HUES48 (cell line): ENCODE measurements at regions not wholly inside any gene's neighbourhood (a gene's known extent, or its start where the extent isn't known, plus 50 kb on each side); places are given as distances from the start of the nearest gene placed in this dataset.
"Not testable (repeated sequence)": the region's sequence is repeated elsewhere in the genome, so short reads cannot be mapped to it uniquely, and the experiment has no call there.

ENCODE experiments used
- H3K27ac ChIP-seq: one replicate; pipeline ENCODE4 v1.7.0; 2013; ENCODE audit warnings: low read depth, low read length, inconsistent platforms
- H3K27me3 ChIP-seq: 2 replicates; pipeline ENCODE4 v1.6.1; 2013; ENCODE audit warnings: mild to moderate bottlenecking, low read length; ENCODE audit not compliant: control insufficient read depth, insufficient read depth
- H3K36me3 ChIP-seq: 2 replicates; pipeline ENCODE4 v1.6.1; 2013; ENCODE audit warnings: low read length; ENCODE audit not compliant: control insufficient read depth, insufficient read depth
- H3K4me1 ChIP-seq: 2 replicates; pipeline ENCODE4 v1.6.1; 2013; ENCODE audit warnings: mild to moderate bottlenecking, low read length; ENCODE audit not compliant: control insufficient read depth, insufficient read depth
- H3K4me3 ChIP-seq: 2 replicates; pipeline ENCODE4 v1.5.1; 2013; ENCODE audit warnings: mild to moderate bottlenecking, low read depth, low read length
- H3K9ac ChIP-seq: 2 replicates; pipeline ENCODE4 v1.6.1; 2013; ENCODE audit warnings: mild to moderate bottlenecking, low read depth, low read length, moderate library complexity
- H3K9me3 ChIP-seq: 2 replicates; pipeline ENCODE4 v1.6.1; 2013; ENCODE audit warnings: low read length; ENCODE audit not compliant: control insufficient read depth, insufficient read depth

- Histone ChIP-seq H3K4me1 (no peaks in the 10 kb centered on the region), H3K9me3 (no peaks in the 10 kb centered on the region), H3K27me3 (no peaks in the 10 kb centered on the region), H3K9ac (no peak overlapping the region), H3K4me3 (no peak overlapping the region), H3K27ac (no peak overlapping the region), H3K36me3 (no peaks in the 10 kb centered on the region)
Observed at GRCh38 chr1:187063271-187063670, 234.5 kb downstream of the PLA2G4A start.

- Histone ChIP-seq H3K4me3 (no peak overlapping the region), H3K27me3 (no peaks in the 10 kb centered on the region), H3K9ac (no peak overlapping the region), H3K4me1 (peaks cover 7% of the 10 kb centered on the region; the same call in 1 of the 2 replicates), H3K27ac (no peak overlapping the region), H3K36me3 (no peaks in the 10 kb centered on the region), H3K9me3 (no peaks in the 10 kb centered on the region)
Observed at GRCh38 chr1:187067160-187067559, 238.4 kb downstream of the PLA2G4A start.

- no peak overlapping the region for H3K4me3 ChIP-seq
- peaks cover 2% of the 10 kb centered on the region; the same call in 1 of the 2 replicates for H3K9me3 ChIP-seq
- H3K4me1 ChIP-seq, result peaks cover 7% of the 10 kb centered on the region; the same call in 1 of the 2 replicates
- H3K9ac ChIP-seq, result no peak overlapping the region
- no peaks in the 10 kb centered on the region for H3K36me3 ChIP-seq
- no peaks in the 10 kb centered on the region for H3K27me3 ChIP-seq
- no peak overlapping the region for H3K27ac ChIP-seq
Observed at GRCh38 chr1:187070076-187070475, 241.3 kb downstream of the PLA2G4A start.

- not testable (repeated sequence) for H3K9ac ChIP-seq, H3K27ac ChIP-seq
Observed at GRCh38 chr1:187072262-187073034, 243.7 kb downstream of the PLA2G4A start.

GRCh38 chr1:187073035-187073560 is 244.3 kb downstream of the PLA2G4A start:
- not testable (repeated sequence) for H3K4me1 ChIP-seq, H3K27me3 ChIP-seq, H3K4me3 ChIP-seq, H3K36me3 ChIP-seq, H3K9ac ChIP-seq, H3K9me3 ChIP-seq, H3K27ac ChIP-seq

More at GRCh38 chr1:187072262-187073034, 243.7 kb downstream of the PLA2G4A start:
- H3K27me3 ChIP-seq, H3K4me3 ChIP-seq, H3K4me1 ChIP-seq, H3K36me3 ChIP-seq, H3K9me3 ChIP-seq: not testable (repeated sequence)

- H3K27me3 ChIP-seq, H3K9me3 ChIP-seq, H3K4me1 ChIP-seq, H3K9ac ChIP-seq, H3K4me3 ChIP-seq, H3K27ac ChIP-seq, H3K36me3 ChIP-seq: not testable (repeated sequence)
Observed at GRCh38 chr1:187073634-187074245, 245.0 kb downstream of the PLA2G4A start.

- Histone ChIP-seq H3K36me3 (no peaks in the 10 kb centered on the region), H3K27ac (no peak overlapping the region), H3K4me3 (no peak overlapping the region), H3K27me3 (no peaks in the 10 kb centered on the region), H3K4me1 (peaks cover 7% of the 10 kb centered on the region; the same call in 1 of the 2 replicates), H3K9me3 (peaks cover 2% of the 10 kb centered on the region; the same call in 1 of the 2 replicates), H3K9ac (no peak overlapping the region)
Observed at GRCh38 chr1:187074445-187075048, 245.8 kb downstream of the PLA2G4A start.

GRCh38 chr1:187076922-187077321 is 248.2 kb downstream of the PLA2G4A start:
- Histone ChIP-seq H3K4me3 (no peak overlapping the region), H3K9me3 (peaks cover 2% of the 10 kb centered on the region; the same call in 1 of the 2 replicates), H3K9ac (no peak overlapping the region), H3K27me3 (no peaks in the 10 kb centered on the region), H3K36me3 (no peaks in the 10 kb centered on the region), H3K4me1 (no peaks in the 10 kb centered on the region), H3K27ac (no peak overlapping the region)

- peaks cover 2% of the 10 kb centered on the region; the same call in 1 of the 2 replicates for H3K9me3 ChIP-seq
- H3K36me3 ChIP-seq, result no peaks in the 10 kb centered on the region
- no peaks in the 10 kb centered on the region for H3K27me3 ChIP-seq
- no peaks in the 10 kb centered on the region for H3K4me1 ChIP-seq
- no peak overlapping the region for H3K9ac ChIP-seq
- no peak overlapping the region for H3K4me3 ChIP-seq
- H3K27ac ChIP-seq, result no peak overlapping the region
Observed at GRCh38 chr1:187078321-187078720, 249.6 kb downstream of the PLA2G4A start.

GRCh38 chr1:187078916-187079315 is 250.2 kb downstream of the PLA2G4A start:
- peaks cover 2% of the 10 kb centered on the region; the same call in 1 of the 2 replicates for H3K9me3 ChIP-seq
- H3K27me3 ChIP-seq, result no peaks in the 10 kb centered on the region
- H3K36me3 ChIP-seq, result no peaks in the 10 kb centered on the region
- no peak overlapping the region for H3K4me3 ChIP-seq
- H3K9ac ChIP-seq, result no peak overlapping the region
- H3K27ac ChIP-seq, result no peak overlapping the region
- no peaks in the 10 kb centered on the region for H3K4me1 ChIP-seq

GRCh38 chr1:187079330-187079729 is 250.6 kb downstream of the PLA2G4A start:
- H3K27me3 ChIP-seq, result no peaks in the 10 kb centered on the region
- no peak overlapping the region for H3K27ac ChIP-seq
- H3K4me3 ChIP-seq, result no peak overlapping the region
- H3K4me1 ChIP-seq, result no peaks in the 10 kb centered on the region
- H3K36me3 ChIP-seq, result no peaks in the 10 kb centered on the region
- peaks cover 2% of the 10 kb centered on the region; the same call in 1 of the 2 replicates for H3K9me3 ChIP-seq
- no peak overlapping the region for H3K9ac ChIP-seq
